SK-N-SH (cell line): ENCODE measurements at regions not wholly inside any gene's neighbourhood (a gene's known extent, or its start where the extent isn't known, plus 50 kb on each side); places are given as distances from the start of the nearest gene placed in this dataset.

Source experiments
- CTCF ChIA-PET: fragments of 300-600, 350-600 bp; formaldehyde crosslinking; extraction: SDS; loops from one replicate; lab custom pipeline; 2021; lab: Yijun Ruan, JAX
- POLR2A ChIA-PET: fragments of 350-600 bp; sonication (Branson Sonifier 250); formaldehyde crosslinking; extraction: SDS; loops from one replicate; lab custom pipeline; 2020; ENCODE audit warnings: antibody characterized with exemption, inconsistent platforms; lab: Yijun Ruan, JAX
- DNase-seq: peaks from one replicate; pipeline ENCODE4 v3.0.0; 2012
- H2AFZ ChIP-seq: fragments of 200-600 bp; sonication (generic); 2 replicates; pipeline ENCODE4 v1.8.1; 2016; ENCODE audit warnings: antibody characterized with exemption, mild to moderate bottlenecking, low read depth
- H3F3A ChIP-seq: fragments of 200-600 bp; sonication (generic); replicated peaks from 2 replicates; pipeline ENCODE3; 2016; ENCODE audit warnings: antibody characterized with exemption, mild to moderate bottlenecking; ENCODE audit not compliant: insufficient read depth
- H3K27ac ChIP-seq, 2 experiments: fragments of 200-500 bp in 1 of 2; fragments of 200-600 bp in 1 of 2; sonication (Bioruptor generic) in 1 of 2; sonication (generic), shearing (Covaris generic) in 1 of 2; 2 replicates each; pipeline versions ENCODE4 v1.5.1 to v1.6.1; 2014 to 2016; ENCODE audit warnings: low read depth in 2 of 2, inconsistent platforms in 1 of 2, low read length in 1 of 2, mild to moderate bottlenecking in 1 of 2, mixed read lengths in 1 of 2
- H3K27me3 ChIP-seq: fragments of 200-600 bp; sonication (generic), shearing (Covaris generic); 2 replicates; pipeline ENCODE4 v1.6.1; 2016; ENCODE audit warnings: mixed run types; ENCODE audit not compliant: insufficient read depth
- H3K36me3 ChIP-seq, 2 experiments: fragments of 200-500 bp in 1 of 2; fragments of 200-600 bp in 1 of 2; sonication (Bioruptor generic) in 1 of 2; sonication (generic) in 1 of 2; replicated peaks in 1 of 2; 2 replicates each; pipeline versions ENCODE3 to v1.5.1; 2014 to 2016; ENCODE audit warnings: low read length in 1 of 2, mild to moderate bottlenecking in 1 of 2; ENCODE audit not compliant: insufficient read depth in 2 of 2, control insufficient read depth in 1 of 2
- H3K4me1 ChIP-seq, 2 experiments: fragments of 200-500 bp in 1 of 2; fragments of 200-600 bp in 1 of 2; sonication (Bioruptor generic) in 1 of 2; sonication (generic), shearing (Covaris generic) in 1 of 2; 2 replicates each; pipeline versions ENCODE4 v1.5.1 to v1.6.1; 2014 to 2016; ENCODE audit warnings: low read depth in 1 of 2, low read length in 1 of 2, mixed run types in 1 of 2; ENCODE audit not compliant: insufficient read depth in 2 of 2, control insufficient read depth in 1 of 2
- H3K4me2 ChIP-seq: fragments of 200-600 bp; sonication (generic), shearing (Covaris generic); 2 replicates; pipeline ENCODE4 v1.6.1; 2017; ENCODE audit warnings: mixed run types
- H3K4me3 ChIP-seq, 2 experiments: fragments of 200-500 bp in 1 of 2; fragments of 200-600 bp in 1 of 2; sonication (Bioruptor generic) in 1 of 2; sonication (generic), shearing (Covaris generic) in 1 of 2; 2 replicates each; pipeline versions ENCODE4 v1.5.1 to v1.8.1; 2014 to 2016; ENCODE audit warnings: low read depth in 2 of 2, inconsistent platforms in 1 of 2, low read length in 1 of 2, mild to moderate bottlenecking in 1 of 2, mixed read lengths in 1 of 2, moderate library complexity in 1 of 2
- H3K79me2 ChIP-seq: fragments of 200-600 bp; sonication (generic); 2 replicates; pipeline ENCODE4 v1.8.1; 2017; ENCODE audit warnings: mild to moderate bottlenecking; ENCODE audit not compliant: insufficient read depth
- H3K9ac ChIP-seq: fragments of 200-600 bp; sonication (generic); 2 replicates; pipeline ENCODE4 v1.6.1; 2017; ENCODE audit warnings: mixed run types
- H3K9me2 ChIP-seq: fragments of 200-600 bp; sonication (generic); 2 replicates; pipeline ENCODE4 v1.6.1; 2017; ENCODE audit warnings: mixed run types
- H3K9me3 ChIP-seq: fragments of 200-600 bp; sonication (generic); 2 replicates; pipeline ENCODE4 v1.6.1; 2017; ENCODE audit warnings: mixed run types, mild to moderate bottlenecking, moderate library complexity
- H4K20me1 ChIP-seq: fragments of 200-600 bp; sonication (generic); 2 replicates; pipeline ENCODE4 v1.6.1; 2017; ENCODE audit warnings: mild to moderate bottlenecking, mixed run types; ENCODE audit not compliant: insufficient read depth
- EZH2phosphoT487 ChIP-seq: fragments of 200-600 bp; sonication (generic); IDR thresholded peaks from 2 replicates; pipeline ENCODE4 v1.6.1; 2017; ENCODE audit warnings: low read depth, mixed run types, mild to moderate bottlenecking, antibody characterized with exemption, moderate library complexity, borderline replicate concordance
- FOSL2 ChIP-seq: IDR thresholded peaks from 2 replicates; pipeline ENCODE4 v1.4.0; 2012; ENCODE audit warnings: low read depth, mild to moderate bottlenecking, moderate library complexity, borderline replicate concordance
- FOXJ3 ChIP-seq: sonication (generic); formaldehyde crosslinking; IDR thresholded peaks from 2 replicates; pipeline ENCODE4 v1.5.1; 2020; ENCODE audit warnings: mild to moderate bottlenecking, missing genetic modification reagents
- FOXM1 ChIP-seq: IDR thresholded peaks from 2 replicates; pipeline ENCODE4 v1.4.0; 2012; ENCODE audit warnings: low read depth, mild to moderate bottlenecking
- JUND ChIP-seq: IDR thresholded peaks from 2 replicates; pipeline ENCODE4 v1.4.0; 2012
- MAX ChIP-seq: IDR thresholded peaks from 2 replicates; pipeline ENCODE4 v1.4.0; 2012; ENCODE audit warnings: low read depth
- MEF2A ChIP-seq: IDR thresholded peaks from 2 replicates; pipeline ENCODE4 v1.4.0; 2012; ENCODE audit warnings: low read depth, borderline replicate concordance
- POLR2AphosphoS5 ChIP-seq: IDR thresholded peaks from 2 replicates; pipeline ENCODE4 v1.6.1; 2012; ENCODE audit warnings: low read depth, low read length
- RFX5 ChIP-seq: IDR thresholded peaks from 2 replicates; pipeline ENCODE4 v1.6.1; 2012; ENCODE audit warnings: mild to moderate bottlenecking, improper control_type of control experiment, low read length
- TAF1 ChIP-seq: IDR thresholded peaks from 2 replicates; pipeline ENCODE4 v1.6.1; 2012; ENCODE audit warnings: low read depth, mild to moderate bottlenecking, low read length, moderate library complexity, borderline replicate concordance
- TCF12 ChIP-seq: IDR thresholded peaks from 2 replicates; pipeline ENCODE4 v1.4.0; 2012
- TEAD4 ChIP-seq: IDR thresholded peaks from 2 replicates; pipeline ENCODE4 v1.4.0; 2012; ENCODE audit warnings: mild to moderate bottlenecking, borderline replicate concordance; ENCODE audit not compliant: insufficient read depth
- USF1 ChIP-seq: IDR thresholded peaks from 2 replicates; pipeline ENCODE4 v1.4.0; 2012; ENCODE audit warnings: low read depth, borderline replicate concordance
- USF2 ChIP-seq: fragments of 150-350 bp; IDR thresholded peaks from 2 replicates; pipeline ENCODE4 v1.6.1; 2017; ENCODE audit warnings: antibody characterized with exemption, low read length, low read depth, borderline replicate concordance
- ZBTB33 ChIP-seq: IDR thresholded peaks from 2 replicates; pipeline ENCODE4 v1.4.0; 2012; ENCODE audit warnings: low read depth, borderline replicate concordance
- WGBS: methylation state at CpG from one replicate; pipeline ENCODE4 v1.1.6; 2017; ENCODE audit warnings: low lambda C conversion rate; 5-methylcytosine and 5-hydroxymethylcytosine counted together

- TF ChIP-seq ZBTB33 (no peak), FOSL2 (no peak), MAX (no peak), FOXM1 (no peak), TAF1 (no peak), USF2 (no peak)
Measured at GRCh38 chr4:25559508-25559907, 96.1 kb upstream of the SLC34A2 start (continued).

GRCh38 chr4:25560605-25561004, 95.0 kb upstream of the SLC34A2 start:
- Histone ChIP-seq H3K27ac (no peak overlapping the region), H3F3A (no peaks in the 10 kb centered on the region), H3K9ac (no peak overlapping the region), H3K4me1 (no peaks in the 10 kb centered on the region), H3K4me3 (no peak overlapping the region), H3K36me3 (no peaks in the 10 kb centered on the region), H4K20me1 (no peaks in the 10 kb centered on the region), H2AFZ (no peak overlapping the region), H3K79me2 (no peaks in the 10 kb centered on the region), H3K27me3 (peaks cover 7% of the 10 kb centered on the region; the same call in 1 of the 2 replicates), H3K9me2 (no peaks in the 10 kb centered on the region), H3K9me3 (no peaks in the 10 kb centered on the region), H3K4me2 (no peak overlapping the region)
- ChIA-PET POLR2A (no interaction called here), CTCF (interaction anchor here (0.6 kb wide), 1 partner anchor 535 kb away, joined by 3 read pairs; no protein-coding TSS in a partner anchor)
- WGBS, result 43% methylated on average over 8 of the region's 8 CpGs
- no peak for DNase-seq
- TF ChIP-seq JUND, result no peak
- TF ChIP-seq TCF12, result no peak
- TF ChIP-seq POLR2AphosphoS5, result no peak
- no peak for TF ChIP-seq TEAD4

GRCh38 chr4:25563071-25563564, 92.5 kb upstream of the SLC34A2 start:
- CTCF ChIA-PET, result no interaction called here
- 50% methylated on average over 8 of the region's 8 CpGs for WGBS

More at GRCh38 chr4:25563071-25563564, 92.5 kb upstream of the SLC34A2 start:
- H3K9me3 ChIP-seq, result no peaks in the 10 kb centered on the region
- H2AFZ ChIP-seq, result no peak overlapping the region
- H4K20me1 ChIP-seq, result no peaks in the 10 kb centered on the region
- no peak overlapping the region for H3K4me3 ChIP-seq
- no peaks in the 10 kb centered on the region for H3K9me2 ChIP-seq
- POLR2A ChIA-PET, result no interaction called here
- H3F3A ChIP-seq, result no peaks in the 10 kb centered on the region
- no peak for DNase-seq
- no peaks in the 10 kb centered on the region for H3K79me2 ChIP-seq
- no peak overlapping the region for H3K9ac ChIP-seq
- no peaks in the 10 kb centered on the region for H3K4me1 ChIP-seq
- H3K36me3 ChIP-seq, result no peaks in the 10 kb centered on the region
- H3K4me2 ChIP-seq, result no peak overlapping the region
- TF ChIP-seq RFX5 (no peak), FOSL2 (no peak), EZH2phosphoT487 (no peak), FOXJ3 (CRISPR knock-in tag) (no peak), MEF2A (no peak), JUND (no peak), USF1 (no peak)
- H3K27me3 ChIP-seq, result peaks cover 20% of the 10 kb centered on the region; the same call in 1 of the 2 replicates
- no peak overlapping the region for H3K27ac ChIP-seq
